T-helper 1 cell treated with Interleukin-12 subunit alpha and Interleukin-12 subunit beta and Interleukin-4 antibody, amounts not matched to agents 30 ng/mL and 1 ng/mL, for 36 hours (primary cell): ENCODE measurements at regions not wholly inside any gene's neighbourhood (a gene's known extent, or its start where the extent isn't known, plus 50 kb on each side); places are given as distances from the start of the nearest gene placed in this dataset.
"Not testable (repeated sequence)": the region's sequence is repeated elsewhere in the genome, so short reads cannot be mapped to it uniquely, and the experiment has no call there.

Experiments used
- intact Hi-C: fragments of 100-400 bp; cut with micrococcal nuclease; formaldehyde crosslinking; loops from one replicate; pipeline ENCODE4 v1.15.1; 2024

DNA sequence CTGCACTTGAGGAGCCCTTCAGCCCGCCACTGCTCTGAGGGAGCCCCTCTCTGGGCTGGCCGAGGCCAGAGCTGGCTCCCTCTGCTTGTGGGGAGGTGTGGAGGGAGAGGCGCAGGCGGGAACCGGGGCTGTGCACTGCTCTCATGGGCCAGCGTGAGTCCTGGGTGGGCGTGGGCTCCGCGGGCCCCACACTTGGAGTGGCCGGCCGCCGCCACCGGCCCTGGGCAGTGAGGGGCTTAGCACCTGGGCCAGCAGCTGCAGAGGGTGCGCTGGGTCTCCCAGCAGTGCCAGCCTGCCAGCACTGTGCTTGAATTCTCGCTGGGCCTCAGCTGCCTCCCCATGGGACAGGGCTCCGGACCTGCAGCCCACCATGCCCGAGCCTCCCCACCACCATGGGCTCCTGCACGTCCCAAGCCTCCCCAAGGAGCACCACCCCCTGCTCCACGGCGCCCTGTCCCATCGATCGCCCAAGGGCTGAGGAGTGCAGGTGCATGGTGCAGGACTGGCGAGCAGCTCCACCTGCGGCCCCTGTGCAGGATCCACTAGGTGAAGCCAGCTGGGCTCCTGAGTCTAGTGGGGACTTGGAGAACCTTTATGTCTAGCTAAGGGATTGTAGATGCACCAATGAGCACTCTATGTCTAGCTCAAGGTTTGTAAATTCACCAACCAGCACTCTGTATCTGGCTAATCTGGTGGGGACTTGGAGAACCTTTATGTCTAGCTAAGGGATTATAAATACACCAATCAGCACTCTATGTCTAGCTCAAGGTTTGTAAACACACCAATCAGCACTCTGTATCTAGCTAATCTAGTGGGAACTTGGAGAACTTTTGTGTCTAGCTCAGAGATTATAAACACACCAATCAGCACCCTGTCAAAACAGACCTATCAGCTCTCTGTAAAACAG lies 1180.3 kb downstream of the FSCB start:
- intact Hi-C loops = not testable (repeated sequence)

- intact Hi-C loops = no loop called here
Observed at GRCh38 chr14:43316427-43316826, 1190.7 kb downstream of the FSCB start.

- intact Hi-C loops = no loop called here
Observed at GRCh38 chr14:43313719-43314118, 1193.4 kb downstream of the FSCB start.

DNA sequence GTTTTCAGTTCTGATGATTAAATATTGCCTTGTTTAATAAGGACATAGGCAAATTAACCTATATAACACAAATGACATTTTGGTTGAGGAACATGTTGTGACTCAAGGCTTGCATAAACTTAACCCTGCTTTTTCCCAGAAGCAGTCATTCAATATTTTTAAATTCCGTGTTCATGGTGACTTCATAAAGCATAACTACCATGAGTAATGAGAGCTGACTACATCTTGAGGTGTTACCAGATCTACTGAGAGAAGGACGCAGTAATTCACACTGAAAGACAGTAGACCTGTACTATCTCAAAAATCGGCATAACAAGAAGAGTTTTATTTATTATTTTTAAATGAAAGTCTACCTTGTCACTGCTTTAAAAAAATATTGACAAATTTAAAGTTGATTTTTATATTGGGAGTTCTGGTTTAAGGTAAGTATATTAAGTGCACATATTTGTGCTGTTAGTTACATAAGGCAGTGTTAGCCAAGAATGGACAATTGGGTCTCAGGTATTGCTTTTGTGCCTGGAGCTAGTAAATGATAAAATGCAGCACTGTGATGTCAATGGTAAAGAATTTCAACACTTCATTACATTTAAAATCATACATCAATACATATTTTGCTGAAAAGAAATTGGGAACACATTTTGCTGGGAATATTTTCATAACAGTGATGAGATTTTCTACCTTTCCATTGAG lies 1198.5 kb downstream of the FSCB start:
- intact Hi-C loops = no loop called here

- intact Hi-C loops = no loop called here
Observed at GRCh38 chr14:43307836-43308235, 1199.2 kb downstream of the FSCB start.

DNA sequence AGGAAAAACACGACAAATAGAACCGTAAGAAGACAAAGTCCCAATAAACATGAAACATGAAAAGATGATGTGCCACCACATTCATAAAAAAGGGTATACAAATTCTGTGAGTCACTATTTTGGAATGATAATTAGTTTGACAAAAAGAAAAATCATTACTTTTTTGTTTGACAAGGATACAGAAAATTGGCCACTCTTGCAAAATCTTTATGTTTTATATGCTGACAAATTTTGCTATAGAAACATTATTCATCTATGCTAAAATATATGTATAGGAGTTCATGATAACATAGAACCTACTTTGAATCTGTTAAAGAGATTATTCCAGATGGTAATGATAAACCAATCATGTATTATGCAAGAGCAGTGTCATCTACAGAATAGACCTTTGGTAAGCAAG lies 1201.0 kb downstream of the FSCB start:
- intact Hi-C loops = no loop called here

DNA sequence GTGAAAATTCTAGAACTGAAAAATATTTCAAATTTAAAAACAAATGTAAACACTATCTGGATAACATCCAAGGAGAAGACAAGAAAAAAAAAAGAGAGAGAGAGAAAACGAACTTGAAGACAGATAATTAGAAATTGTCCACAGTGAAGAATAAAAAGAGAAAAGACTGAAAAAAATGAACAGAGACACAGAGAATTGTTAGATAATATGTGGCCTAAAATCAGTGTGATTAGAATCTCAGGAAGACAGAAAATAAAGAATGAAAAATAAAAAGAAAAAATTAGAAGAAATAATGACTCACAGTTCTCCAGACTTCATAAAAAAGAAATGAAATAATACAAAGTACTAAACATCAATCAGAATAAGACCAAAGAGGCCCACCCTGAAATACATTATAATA lies 1209.3 kb downstream of the FSCB start:
- intact Hi-C loops = no loop called here

GRCh38 chr14:43296061-43296460 lies 1211.0 kb downstream of the FSCB start:
- intact Hi-C loops = not testable (repeated sequence)

DNA sequence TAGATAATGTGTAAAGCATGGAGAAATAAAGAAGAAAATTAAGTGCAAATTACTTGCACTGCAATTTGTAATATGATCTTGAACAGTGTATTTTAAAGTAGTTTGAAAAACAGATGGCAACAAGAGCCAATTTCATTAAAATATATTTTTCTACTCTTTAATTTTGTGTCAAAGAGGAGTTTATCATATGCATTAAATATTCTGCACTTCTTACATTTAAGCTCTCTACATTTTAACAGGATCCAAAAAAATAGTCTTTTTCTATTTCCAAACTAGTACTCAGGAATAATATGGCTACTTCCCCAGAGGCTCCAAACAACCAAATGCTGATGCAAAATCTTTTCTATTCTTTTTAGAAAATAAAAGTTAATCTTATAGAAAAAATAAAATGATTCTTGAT lies 1221.5 kb downstream of the FSCB start:
- intact Hi-C loops = no loop called here

- intact Hi-C loops = no loop called here
Observed at GRCh38 chr14:43260056-43260455, 1247.0 kb downstream of the FSCB start.

DNA sequence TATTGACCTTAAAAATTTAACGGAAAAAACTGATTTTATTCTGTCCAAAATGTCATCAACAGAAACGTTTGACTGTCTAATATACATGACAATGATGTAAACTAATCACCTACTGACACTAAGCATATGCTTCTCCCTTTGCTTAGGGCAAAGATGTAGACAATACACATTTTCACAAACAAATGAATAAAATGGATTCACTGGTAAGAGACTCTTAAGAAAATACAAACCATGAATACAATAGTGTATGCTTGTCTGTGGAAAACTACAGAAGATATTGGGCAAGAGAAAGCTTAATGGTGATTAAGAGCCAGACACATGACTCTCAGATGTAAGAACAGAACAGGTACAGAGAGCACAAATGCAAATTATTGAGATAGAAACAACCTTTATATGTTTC lies 1248.7 kb downstream of the FSCB start:
- intact Hi-C loops = no loop called here

DNA sequence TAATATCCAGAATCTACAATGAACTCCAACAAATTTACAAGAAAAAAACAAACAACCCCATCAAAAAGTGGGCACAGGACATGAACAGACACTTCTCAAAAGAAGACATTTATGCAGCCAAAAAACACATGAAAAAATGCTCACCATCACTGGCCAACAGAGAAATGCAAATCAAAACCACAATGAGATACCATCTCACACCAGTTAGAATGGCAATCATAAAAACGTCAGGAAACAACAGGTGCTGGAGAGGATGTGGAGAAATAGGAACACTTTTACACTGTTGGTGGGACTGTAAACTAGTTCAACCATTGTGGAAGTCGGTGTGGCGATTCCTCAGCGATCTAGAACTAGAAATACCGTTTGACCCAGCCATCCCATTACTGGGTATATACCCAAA lies 1250.1 kb downstream of the FSCB start:
- intact Hi-C loops = not testable (repeated sequence)

- intact Hi-C loops = no loop called here
Observed at GRCh38 chr14:43252866-43253265, 1254.2 kb downstream of the FSCB start.

GRCh38 chr14:43249591-43249990 lies 1257.5 kb downstream of the FSCB start:
- intact Hi-C loops = no loop called here

GRCh38 chr14:43249116-43249515 lies 1258.0 kb downstream of the FSCB start:
- intact Hi-C loops = no loop called here

GRCh38 chr14:43247877-43248276 lies 1259.2 kb downstream of the FSCB start:
- intact Hi-C loops = no loop called here

GRCh38 chr14:43244142-43244625 lies 1262.9 kb downstream of the FSCB start:
- intact Hi-C loops = no loop called here

DNA sequence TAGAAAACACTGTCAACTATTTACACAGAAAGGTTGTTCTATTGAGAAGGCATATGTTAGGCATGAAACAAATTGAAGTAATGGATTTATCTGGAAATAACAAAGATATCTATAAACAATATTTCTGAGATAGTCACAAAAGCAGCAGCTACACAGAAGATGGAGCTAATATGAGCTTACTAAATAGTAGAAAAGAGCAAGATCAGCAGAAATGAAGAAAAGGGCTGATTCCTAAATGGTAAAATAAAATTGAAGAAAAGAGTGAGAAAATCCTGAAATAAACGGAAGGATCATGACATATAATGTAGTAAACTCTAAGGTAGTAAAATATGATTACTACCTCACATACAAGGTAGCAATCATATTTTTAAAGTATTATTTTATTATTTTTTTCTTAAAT lies 1263.9 kb downstream of the FSCB start:
- intact Hi-C loops = no loop called here

DNA sequence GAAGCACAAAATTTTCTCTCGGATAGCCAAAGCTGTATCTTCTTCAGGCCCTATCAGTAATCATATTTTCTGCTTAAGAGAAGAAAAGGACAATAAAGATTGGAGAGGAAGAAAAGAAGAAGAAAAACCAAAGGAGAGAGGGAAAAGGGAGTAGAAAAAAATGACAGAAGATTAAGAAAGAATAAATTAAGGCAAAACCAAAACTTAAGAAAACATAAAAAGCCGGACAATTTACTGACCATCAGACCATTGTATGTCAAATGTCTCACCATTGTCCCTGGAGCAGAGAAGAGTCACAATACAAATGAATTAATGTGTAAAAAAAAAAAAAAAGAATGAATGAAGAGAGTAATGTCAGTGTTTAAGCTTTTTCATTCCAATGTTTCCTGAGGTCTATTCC lies 1274.8 kb downstream of the FSCB start:
- intact Hi-C loops = no loop called here

- intact Hi-C loops = no loop called here
Observed at GRCh38 chr14:43215524-43215923, 1291.6 kb downstream of the FSCB start.

- intact Hi-C loops = no loop called here
Observed at GRCh38 chr14:43207189-43207588, 1299.9 kb downstream of the FSCB start.

- intact Hi-C loops = no loop called here
Observed at GRCh38 chr14:43204816-43205215, 1302.3 kb downstream of the FSCB start.

- intact Hi-C loops = no loop called here
Observed at GRCh38 chr14:43200519-43200918, 1306.6 kb downstream of the FSCB start.
